Endothelial cell of umbilical vein (primary cell): ENCODE measurements at regions not wholly inside any gene's neighbourhood (a gene's known extent, or its start where the extent isn't known, plus 50 kb on each side); places are given as distances from the start of the nearest gene placed in this dataset.

Experiments used
- BruUV-seq: library from RNA; stranded (reverse); fragments of 400-500 nt; replicated peaks from 2 replicates; lab custom pipeline; 2021; lab: Mats Ljungman, UMichigan
- CTCF ChIA-PET: fragments of 300-600, 350-600 bp; sonication (Branson Sonifier 250); formaldehyde crosslinking; loops from one replicate; lab custom pipeline; 2021; ENCODE audit warnings: antibody characterized with exemption, inconsistent platforms; lab: Charles Lee
- POLR2A ChIA-PET: fragments of 300-600, 350-600 bp; sonication (Branson Sonifier 250); formaldehyde crosslinking; loops from one replicate; lab custom pipeline; 2021; ENCODE audit warnings: antibody characterized with exemption, inconsistent platforms; lab: Charles Lee
- DNase-seq: peaks from one replicate; pipeline ENCODE4 v3.0.0-alpha.2; 2011; ENCODE audit warnings: low read depth, low spot score
- FAIRE-seq: peaks from 2 replicates; lab custom pipeline; 2011; peaks lifted over from hg19 to GRCh38; lab: Jason Lieb, UNC
- H2AFZ ChIP-seq: 2 replicates; pipeline ENCODE4 v1.6.0; 2012; ENCODE audit warnings: low read depth, low read length, control low read depth, inconsistent platforms
- H3K27ac ChIP-seq: 2 replicates; pipeline ENCODE4 v1.5.1; 2011; ENCODE audit warnings: low read depth, mild to moderate bottlenecking, control low read depth, low read length, moderate library complexity; ENCODE audit not compliant: insufficient read depth
- H3K27me3 ChIP-seq, 2 experiments: 2 replicates each; pipeline versions ENCODE4 v1.6.0 to v1.6.1; 2011; ENCODE audit warnings: low read length in 2 of 2, mixed read lengths in 1 of 2; ENCODE audit not compliant: control insufficient read depth in 2 of 2, insufficient read depth in 2 of 2
- H3K36me3 ChIP-seq, 2 experiments: 2 replicates in 1 of 2; 3 replicates in 1 of 2; pipeline ENCODE4 v1.5.1; 2011; ENCODE audit warnings: low read length in 2 of 2, mild to moderate bottlenecking in 1 of 2, moderate library complexity in 1 of 2; ENCODE audit not compliant: control insufficient read depth in 2 of 2, insufficient read depth in 2 of 2; ENCODE audit errors: extremely low read depth in 1 of 2
- H3K4me1 ChIP-seq: 3 replicates; pipeline ENCODE4 v1.5.1; 2011; ENCODE audit warnings: mild to moderate bottlenecking, low read length; ENCODE audit not compliant: control insufficient read depth, insufficient read depth; ENCODE audit errors: extremely low read depth
- H3K4me2 ChIP-seq: 2 replicates; pipeline ENCODE4 v1.6.1; 2011; ENCODE audit warnings: low read length, control low read depth, mixed read lengths; ENCODE audit not compliant: insufficient read depth
- H3K4me3 ChIP-seq, 3 experiments: fragments of 200-600 bp in 1 of 3; sonication (generic), shearing (Covaris generic) in 1 of 3; replicated peaks in 1 of 3; 2 replicates each; pipeline ENCODE4 v1.5.1; 2011 to 2016; ENCODE audit warnings: control low read depth in 3 of 3, low read length in 3 of 3, mild to moderate bottlenecking in 2 of 3, inconsistent platforms in 1 of 3, low read depth in 1 of 3, moderate library complexity in 1 of 3; ENCODE audit not compliant: insufficient read depth in 1 of 3
- H3K79me2 ChIP-seq: 2 replicates; pipeline ENCODE4 v1.6.0; 2012; ENCODE audit warnings: low read length, inconsistent platforms; ENCODE audit not compliant: control insufficient read depth, insufficient read depth
- H3K9ac ChIP-seq: replicated peaks from 2 replicates; pipeline ENCODE3; 2011; ENCODE audit warnings: low read length, control low read depth; ENCODE audit not compliant: insufficient read depth; ENCODE audit errors: extremely low read depth
- H3K9me1 ChIP-seq: replicated peaks from 3 replicates; pipeline ENCODE4 v1.6.0; 2011; ENCODE audit warnings: mild to moderate bottlenecking, low read length; ENCODE audit not compliant: control insufficient read depth, insufficient read depth; ENCODE audit errors: extremely low read depth
- H3K9me3 ChIP-seq: replicated peaks from 2 replicates; pipeline ENCODE4 v1.5.1; 2012; ENCODE audit warnings: low read length, inconsistent platforms; ENCODE audit not compliant: control insufficient read depth, insufficient read depth
- H4K20me1 ChIP-seq: replicated peaks from 2 replicates; pipeline ENCODE3; 2011; ENCODE audit warnings: mild to moderate bottlenecking, low read length; ENCODE audit not compliant: control insufficient read depth, insufficient read depth; ENCODE audit errors: extremely low read depth
- CTCF ChIP-seq, 2 donors: IDR thresholded peaks; 1 replicate in 1 of 2; 2 replicates in 1 of 2; pipeline ENCODE4 v1.5.1; 2011; ENCODE audit warnings: low read length in 2 of 2, mild to moderate bottlenecking in 2 of 2, moderate library complexity in 2 of 2, control low read depth in 1 of 2, inconsistent platforms in 1 of 2, low read depth in 1 of 2; ENCODE audit not compliant: insufficient read depth in 1 of 2; ENCODE audit errors: extremely low read depth in 1 of 2
- EZH2 ChIP-seq: IDR thresholded peaks from 2 replicates; pipeline ENCODE4 v1.6.1; 2012; ENCODE audit warnings: borderline replicate concordance, low read depth, mild to moderate bottlenecking, moderate library complexity, low read length, inconsistent platforms; ENCODE audit not compliant: severe bottlenecking
- GATA2 ChIP-seq: IDR thresholded peaks from 2 replicates; pipeline ENCODE4 v1.7.0; 2011; ENCODE audit warnings: low read depth, mild to moderate bottlenecking, moderate library complexity, mixed read lengths, low read length; ENCODE audit not compliant: insufficient read length, insufficient read depth
- JUN ChIP-seq: IDR thresholded peaks from 2 replicates; pipeline ENCODE4 v1.6.1; 2011; ENCODE audit warnings: borderline replicate concordance, low read depth; ENCODE audit not compliant: insufficient read length, insufficient read depth
- MAX ChIP-seq: IDR thresholded peaks from 2 replicates; pipeline ENCODE4 v1.6.1; 2011; ENCODE audit not compliant: insufficient read depth, insufficient read length
- MYC ChIP-seq: IDR thresholded peaks from one replicate; pipeline ENCODE4 v1.6.1; 2011; ENCODE audit warnings: mild to moderate bottlenecking, low read depth, low read length
- POLR2A ChIP-seq: IDR thresholded peaks from 2 replicates; pipeline ENCODE4 v1.6.1; 2012; ENCODE audit warnings: low read depth, mild to moderate bottlenecking, control low read depth, low read length
- POLR2AphosphoS5 ChIP-seq: IDR thresholded peaks from 2 replicates; pipeline ENCODE4 v1.6.1; 2012; ENCODE audit warnings: low read depth, mild to moderate bottlenecking, control low read depth, low read length, moderate library complexity; ENCODE audit not compliant: insufficient read depth
- dilution Hi-C: fragments of 300-500 bp; cut with MboI; formaldehyde crosslinking; loops from one replicate; pipeline ENCODE4 v1.15.0; 2019; ENCODE audit warnings: low sequenced_read_pairs; ENCODE audit not compliant: extremely low pct_ligation_motif_present
- intact Hi-C: fragments of 100-400 bp; cut with micrococcal nuclease; formaldehyde crosslinking; loops from one replicate; pipeline ENCODE4 v1.10.0; 2022

GRCh38 chr4:153061971-153062370 lies 125.8 kb downstream of the FHDC1 start:
- no peak overlapping the region for H3K4me2 ChIP-seq
- POLR2A ChIA-PET = no interaction called here
- no peak for TF ChIP-seq JUN
- no peak for TF ChIP-seq POLR2AphosphoS5
- no peak for TF ChIP-seq POLR2A

GRCh38 chr4:153062652-153063168 lies 126.6 kb downstream of the FHDC1 start:
- POLR2A ChIA-PET = no interaction called here
- H3K9ac ChIP-seq = no peak overlapping the region
- TF ChIP-seq JUN (no peak), GATA2 (no peak), CTCF (IDR thresholded peaks at IDR 0.05; ENCODE audit: extremely low read depth in 1 of 2, insufficient read depth in 1 of 2, low read depth in 1 of 2, low read length in 2 of 2) (no peak), EZH2 (no peak), MYC (no peak), MAX (no peak)
- DNase-seq (no peak), FAIRE-seq (no peak)
- H4K20me1 ChIP-seq = no peaks in the 10 kb centered on the region
- intact Hi-C loops (no loop called here), dilution Hi-C loops (no loop called here)
- H2AFZ ChIP-seq = no peak overlapping the region
- CTCF ChIA-PET = interaction anchor here (1.0 kb wide), 1 partner anchor 12 kb away, joined by 3 read pairs; no protein-coding TSS in a partner anchor
- H3K36me3 ChIP-seq = no peaks in the 10 kb centered on the region
- no peaks in the 10 kb centered on the region for H3K9me1 ChIP-seq
- H3K27ac ChIP-seq = no peak overlapping the region
- no peaks in the 10 kb centered on the region for H3K9me3 ChIP-seq
- H3K4me1 ChIP-seq = no peaks in the 10 kb centered on the region
- peaks cover 0 to 5% of the 10 kb centered on the region in 2 experiments for H3K27me3 ChIP-seq
- BruUV-seq = no TSS peak
- H3K4me3 ChIP-seq = no peak overlapping the region
- no peak overlapping the region for H3K4me2 ChIP-seq
- no peaks in the 10 kb centered on the region for H3K79me2 ChIP-seq

More at GRCh38 chr4:153061971-153062370, 125.8 kb downstream of the FHDC1 start:
- no peak overlapping the region for H2AFZ ChIP-seq
- H3K27me3 ChIP-seq = peaks cover 3 to 8% of the 10 kb centered on the region in 2 experiments
- H3K79me2 ChIP-seq = no peaks in the 10 kb centered on the region
- no TSS peak for BruUV-seq
- DNase-seq (no peak), FAIRE-seq (no peak)
- CTCF ChIA-PET = interaction anchor here (0.8 to 1.0 kb wide), 2 partner anchors 12 to 66 kb away, joined by 3 read pairs; no protein-coding TSS in a partner anchor
- intact Hi-C loops (no loop called here), dilution Hi-C loops (no loop called here)
- no peaks in the 10 kb centered on the region for H4K20me1 ChIP-seq
- H3K4me1 ChIP-seq = no peaks in the 10 kb centered on the region
- H3K4me3 ChIP-seq = no peak overlapping the region
- no peak overlapping the region for H3K9ac ChIP-seq
- H3K36me3 ChIP-seq = no peaks in the 10 kb centered on the region
- no peaks in the 10 kb centered on the region for H3K9me3 ChIP-seq
- no peaks in the 10 kb centered on the region for H3K9me1 ChIP-seq
- no peak overlapping the region for H3K27ac ChIP-seq
